Mammary epithelial cell (primary cell): ENCODE measurements at regions not wholly inside any gene's neighbourhood (a gene's known extent, or its start where the extent isn't known, plus 50 kb on each side); places are given as distances from the start of the nearest gene placed in this dataset.

Source experiments
- CTCF ChIP-seq, 2 donors: IDR thresholded peaks in 1 of 2; conservative IDR thresholded peaks in 1 of 2; 2 replicates each; pipeline ENCODE4 v1.5.1; 2011 to 2012; ENCODE audit warnings: inconsistent platforms in 2 of 2, low read length in 2 of 2, mild to moderate bottlenecking in 2 of 2, control low read depth in 1 of 2, low read depth in 1 of 2; ENCODE audit not compliant: insufficient read depth in 1 of 2; ENCODE audit errors: extremely low read depth in 1 of 2
- EZH2 ChIP-seq: IDR thresholded peaks from 2 replicates; pipeline ENCODE4 v1.6.1; 2012; ENCODE audit warnings: low read length, inconsistent platforms, borderline replicate concordance

- TF ChIP-seq CTCF (conservative IDR thresholded peaks at IDR 0.05 in 1 of 2, IDR thresholded peaks at IDR 0.05 in 1 of 2; ENCODE audit: extremely low read depth in 1 of 2, insufficient read depth in 1 of 2, low read depth in 1 of 2, low read length in 2 of 2), result no peak
- no peak for TF ChIP-seq EZH2
These were observed 78.9 kb upstream of the ZNF462 start for GRCh38 chr9:106784076-106784475.
